NT2/D1 (cell line): ENCODE measurements at regions not wholly inside any gene's neighbourhood (a gene's known extent, or its start where the extent isn't known, plus 50 kb on each side); places are given as distances from the start of the nearest gene placed in this dataset.

Experiments
- DNase-seq: peaks from one replicate; pipeline ENCODE4 v3.0.0-alpha.2; 2011; ENCODE audit warnings: low read depth, low spot score
- H3K27me3 ChIP-seq: 2 replicates; pipeline ENCODE4 v1.6.0; 2011; ENCODE audit warnings: mild to moderate bottlenecking; ENCODE audit not compliant: insufficient read length, insufficient read depth
- H3K36me3 ChIP-seq: 2 replicates; pipeline ENCODE4 v1.6.1; 2011; ENCODE audit warnings: mild to moderate bottlenecking, low read length, mixed read lengths; ENCODE audit not compliant: insufficient read depth, insufficient read length
- H3K4me1 ChIP-seq: 2 replicates; pipeline ENCODE4 v1.5.1; 2011; ENCODE audit not compliant: insufficient read depth, insufficient read length
- H3K4me3 ChIP-seq: 2 replicates; pipeline ENCODE4 v1.5.1; 2011; ENCODE audit warnings: low read depth; ENCODE audit not compliant: insufficient read length
- H3K9ac ChIP-seq: 2 replicates; pipeline ENCODE4 v1.6.0; 2011; ENCODE audit warnings: low read depth; ENCODE audit not compliant: insufficient read length
- H3K9me3 ChIP-seq: 2 replicates; pipeline ENCODE4 v1.5.1; 2011; ENCODE audit warnings: mild to moderate bottlenecking, low read length; ENCODE audit not compliant: insufficient read depth
- SUZ12 ChIP-seq: IDR thresholded peaks from 2 replicates; pipeline ENCODE4 v1.6.1; 2011; ENCODE audit not compliant: insufficient read length, insufficient read depth; ENCODE audit errors: extremely low read depth
- YY1 ChIP-seq: IDR thresholded peaks from 2 replicates; pipeline ENCODE4 v1.6.1; 2011; ENCODE audit not compliant: insufficient read length, insufficient read depth
- ZNF274 ChIP-seq: IDR thresholded peaks from 2 replicates; pipeline ENCODE4 v1.6.1; 2011; ENCODE audit warnings: mild to moderate bottlenecking, low read depth, low read length

- Histone ChIP-seq H3K4me3 (no peak overlapping the region), H3K9ac (no peak overlapping the region), H3K36me3 (no peaks in the 10 kb centered on the region), H3K4me1 (peaks cover 4% of the 10 kb centered on the region), H3K9me3 (no peaks in the 10 kb centered on the region), H3K27me3 (no peaks in the 10 kb centered on the region)
- TF ChIP-seq ZNF274 (no peak), SUZ12 (no peak), YY1 (no peak)
- DNase-seq: no peak
These were observed 110.7 kb upstream of the SLC45A1 start for GRCh38 chr1:8207202-8207601.

- H3K4me1 ChIP-seq: peaks cover 7% of the 10 kb centered on the region
These were observed 111.5 kb upstream of the SLC45A1 start for GRCh38 chr1:8206391-8206790.

GRCh38 chr1:8205771-8206170, 112.1 kb upstream of the SLC45A1 start:
- Histone ChIP-seq H3K9me3 (no peaks in the 10 kb centered on the region), H3K9ac (no peak overlapping the region), H3K27me3 (no peaks in the 10 kb centered on the region), H3K36me3 (no peaks in the 10 kb centered on the region), H3K4me1 (peaks cover 7% of the 10 kb centered on the region), H3K4me3 (no peak overlapping the region)
- TF ChIP-seq YY1 (no peak), ZNF274 (no peak)
- no peak for DNase-seq

More at GRCh38 chr1:8206391-8206790, 111.5 kb upstream of the SLC45A1 start:
- no peak overlapping the region for H3K9ac ChIP-seq
- no peak for DNase-seq
- H3K36me3 ChIP-seq: no peaks in the 10 kb centered on the region
- no peaks in the 10 kb centered on the region for H3K27me3 ChIP-seq
- no peaks in the 10 kb centered on the region for H3K9me3 ChIP-seq
- no peak overlapping the region for H3K4me3 ChIP-seq
- no peak for TF ChIP-seq YY1
- TF ChIP-seq ZNF274: no peak
- no peak for TF ChIP-seq SUZ12

- no peak for DNase-seq
- Histone ChIP-seq H3K36me3 (no peaks in the 10 kb centered on the region), H3K9me3 (no peaks in the 10 kb centered on the region), H3K4me1 (peaks cover 7% of the 10 kb centered on the region), H3K4me3 (no peak overlapping the region), H3K9ac (no peak overlapping the region), H3K27me3 (no peaks in the 10 kb centered on the region)
- TF ChIP-seq SUZ12 (no peak), YY1 (no peak), ZNF274 (no peak)
These were observed 113.1 kb upstream of the SLC45A1 start for GRCh38 chr1:8204826-8205225.

- H3K36me3 ChIP-seq: no peaks in the 10 kb centered on the region
- H3K27me3 ChIP-seq: no peaks in the 10 kb centered on the region
- H3K4me3 ChIP-seq: no peak overlapping the region
- H3K4me1 ChIP-seq: peaks cover 7% of the 10 kb centered on the region
- TF ChIP-seq YY1: no peak
- TF ChIP-seq ZNF274: no peak
- no peak for TF ChIP-seq SUZ12
- H3K9me3 ChIP-seq: no peaks in the 10 kb centered on the region
- DNase-seq: no peak
- no peak overlapping the region for H3K9ac ChIP-seq
These were observed 114.4 kb upstream of the SLC45A1 start for GRCh38 chr1:8203551-8203950.

GRCh38 chr1:8203056-8203455, 114.9 kb upstream of the SLC45A1 start:
- H3K9ac ChIP-seq: no peak overlapping the region
- H3K4me3 ChIP-seq: no peak overlapping the region
- peaks cover 8% of the 10 kb centered on the region for H3K4me1 ChIP-seq
- no peaks in the 10 kb centered on the region for H3K9me3 ChIP-seq
- H3K36me3 ChIP-seq: no peaks in the 10 kb centered on the region
- no peak for DNase-seq
- TF ChIP-seq ZNF274 (no peak), SUZ12 (no peak), YY1 (no peak)
- no peaks in the 10 kb centered on the region for H3K27me3 ChIP-seq

- Histone ChIP-seq H3K9me3 (no peaks in the 10 kb centered on the region), H3K9ac (no peak overlapping the region), H3K4me1 (peaks cover 14% of the 10 kb centered on the region), H3K36me3 (no peaks in the 10 kb centered on the region), H3K27me3 (no peaks in the 10 kb centered on the region), H3K4me3 (no peak overlapping the region)
- TF ChIP-seq ZNF274 (no peak), YY1 (no peak), SUZ12 (no peak)
- DNase-seq: no peak
These were observed 115.6 kb upstream of the SLC45A1 start for GRCh38 chr1:8202182-8202905.
